Trophoblast cell (in vitro differentiated cells and primary cell): ENCODE measurements at regions not wholly inside any gene's neighbourhood (a gene's known extent, or its start where the extent isn't known, plus 50 kb on each side); places are given as distances from the start of the nearest gene placed in this dataset.

ENCODE experiments used
- DNase-seq, 2 donors: peaks; one replicate each; pipeline ENCODE4 v3.0.0-alpha.2; 2016
- H2AFZ ChIP-seq: 2 replicates; pipeline ENCODE4 v1.6.1; 2013; ENCODE audit warnings: low read length, moderate library complexity, mild to moderate bottlenecking; ENCODE audit not compliant: insufficient read depth, poor library complexity
- H2AK5ac ChIP-seq: 2 replicates; pipeline ENCODE4 v1.6.1; 2013; ENCODE audit warnings: mild to moderate bottlenecking, low read length
- H2BK120ac ChIP-seq: 2 replicates; pipeline ENCODE4 v1.6.1; 2013; ENCODE audit warnings: low read length, mild to moderate bottlenecking, moderate library complexity; ENCODE audit not compliant: insufficient read depth, poor library complexity
- H2BK12ac ChIP-seq: 2 replicates; pipeline ENCODE4 v1.6.1; 2013; ENCODE audit warnings: mild to moderate bottlenecking, low read length, moderate library complexity
- H2BK5ac ChIP-seq: 2 replicates; pipeline ENCODE4 v1.6.1; 2013; ENCODE audit warnings: low read length, low read depth, moderate library complexity, mild to moderate bottlenecking; ENCODE audit not compliant: poor library complexity
- H3K14ac ChIP-seq: 2 replicates; pipeline ENCODE4 v1.6.1; 2013; ENCODE audit warnings: mild to moderate bottlenecking, low read length
- H3K18ac ChIP-seq: 2 replicates; pipeline ENCODE4 v1.6.1; 2013; ENCODE audit warnings: mild to moderate bottlenecking, low read length
- H3K23ac ChIP-seq: 2 replicates; pipeline ENCODE4 v1.6.1; 2013; ENCODE audit warnings: low read length
- H3K27ac ChIP-seq: 2 replicates; pipeline ENCODE4 v1.5.1; 2013; ENCODE audit warnings: low read depth, mild to moderate bottlenecking, inconsistent platforms, low read length, moderate library complexity
- H3K27me3 ChIP-seq: 2 replicates; pipeline ENCODE4 v1.6.1; 2013; ENCODE audit warnings: inconsistent platforms, mild to moderate bottlenecking, low read length, moderate library complexity; ENCODE audit not compliant: insufficient read depth
- H3K36me3 ChIP-seq, 2 experiments: 1 replicate in 1 of 2; 2 replicates in 1 of 2; pipeline ENCODE4 v1.6.1; 2013; ENCODE audit warnings: low read length in 2 of 2, mild to moderate bottlenecking in 2 of 2, moderate library complexity in 1 of 2; ENCODE audit not compliant: insufficient read depth in 2 of 2, control insufficient read depth in 1 of 2
- H3K4ac ChIP-seq: 2 replicates; pipeline ENCODE4 v1.6.1; 2013; ENCODE audit warnings: low read depth, mild to moderate bottlenecking, low read length, moderate library complexity
- H3K4me1 ChIP-seq, 2 experiments: 1 replicate in 1 of 2; 2 replicates in 1 of 2; pipeline ENCODE4 v1.6.1; 2013; ENCODE audit warnings: low read length in 2 of 2, mild to moderate bottlenecking in 2 of 2, moderate library complexity in 1 of 2; ENCODE audit not compliant: insufficient read depth in 2 of 2, control insufficient read depth in 1 of 2
- H3K4me2 ChIP-seq: 2 replicates; pipeline ENCODE4 v1.6.1; 2013; ENCODE audit warnings: inconsistent platforms, mild to moderate bottlenecking, low read length, moderate library complexity
- H3K4me3 ChIP-seq: 2 replicates; pipeline ENCODE4 v1.5.1; 2013; ENCODE audit warnings: mild to moderate bottlenecking, low read depth, low read length, inconsistent platforms
- H3K79me1 ChIP-seq: one replicate; pipeline ENCODE4 v1.6.1; 2013; ENCODE audit warnings: low read length
- H3K79me2 ChIP-seq: 2 replicates; pipeline ENCODE4 v1.6.1; 2013; ENCODE audit warnings: low read length, mild to moderate bottlenecking; ENCODE audit not compliant: control insufficient read depth, insufficient read depth, poor library complexity
- H3K9ac ChIP-seq: 2 replicates; pipeline ENCODE4 v1.6.1; 2013; ENCODE audit warnings: mild to moderate bottlenecking, low read length
- H3K9me3 ChIP-seq: 2 replicates; pipeline ENCODE4 v1.6.1; 2013; ENCODE audit warnings: low read depth, mild to moderate bottlenecking, control low read depth, inconsistent platforms, low read length; ENCODE audit not compliant: insufficient read depth
- H4K12ac ChIP-seq: 2 replicates; pipeline ENCODE4 v1.6.1; 2013; ENCODE audit warnings: low read depth, mild to moderate bottlenecking, low read length, moderate library complexity
- H4K8ac ChIP-seq: 2 replicates; pipeline ENCODE4 v1.6.1; 2013; ENCODE audit warnings: low read depth, mild to moderate bottlenecking, low read length, moderate library complexity
- H4K91ac ChIP-seq: one replicate; pipeline ENCODE4 v1.6.1; 2013; ENCODE audit warnings: low read depth, mild to moderate bottlenecking, low read length, moderate library complexity
- WGBS: extraction: QIAGEN DNeasy Blood & Tissue Kit; methylation state at CpG from one replicate; pipeline ENCODE4 v1.1.7; 2013; ENCODE audit warnings: missing lambda C conversion rate; ENCODE audit not compliant: insufficient read length, insufficient coverage; ENCODE audit errors: extremely low coverage; 5-methylcytosine and 5-hydroxymethylcytosine counted together

- Histone ChIP-seq H2BK5ac (no peak overlapping the region), H3K36me3 (peaks cover 0 to 2% of the 10 kb centered on the region in 2 experiments), H3K4me3 (no peak overlapping the region), H3K23ac (no peak overlapping the region), H3K79me1 (no peaks in the 10 kb centered on the region), H4K8ac (no peak overlapping the region), H2BK120ac (no peak overlapping the region), H3K4ac (no peak overlapping the region), H2AK5ac (no peak overlapping the region), H3K18ac (no peak overlapping the region), H3K4me2 (no peak overlapping the region), H3K27me3 (no peaks in the 10 kb centered on the region), H4K12ac (no peak overlapping the region), H3K9me3 (peaks cover 2% of the 10 kb centered on the region), H3K27ac (no peak overlapping the region), H3K14ac (no peak overlapping the region), H4K91ac (no peak overlapping the region), H3K9ac (no peak overlapping the region), H3K79me2 (no peaks in the 10 kb centered on the region), H3K4me1 (no peaks in the 10 kb centered on the region), H2AFZ (no peak overlapping the region), H2BK12ac (no peak overlapping the region)
- peak; percentile 60 to 91 for DNase-seq
- no CpG with 5 or more reads among the region's 2 CpGs for WGBS
Measured at GRCh38 chr3:170707899-170708298, 122.0 kb upstream of the SLC7A14 start.

DNA sequence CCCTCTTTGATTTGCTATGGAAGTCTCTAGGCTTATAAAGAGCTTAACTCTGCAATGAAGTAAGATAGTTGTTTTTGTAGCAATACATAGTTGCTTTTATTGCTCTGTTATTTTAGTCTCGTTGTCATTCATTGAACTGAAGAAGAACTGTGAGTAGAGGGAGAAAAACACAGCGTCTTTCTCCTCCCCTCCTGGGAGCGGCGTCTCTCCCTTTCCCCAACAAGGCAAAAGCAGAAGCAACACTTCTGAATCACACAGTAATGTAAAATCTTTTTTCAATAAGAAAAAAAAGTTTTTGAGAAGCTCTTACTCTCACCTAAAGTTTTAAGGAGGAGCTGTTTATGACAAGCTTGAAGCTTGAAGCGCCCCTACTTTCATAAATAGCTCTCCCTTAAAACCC is 119.3 kb upstream of the SLC7A14 start:
- Histone ChIP-seq H3K4me3 (no peak overlapping the region), H3K14ac (no peak overlapping the region), H3K4me1 (no peaks in the 10 kb centered on the region), H3K79me1 (no peaks in the 10 kb centered on the region), H2BK12ac (no peak overlapping the region), H3K23ac (no peak overlapping the region), H2AFZ (no peak overlapping the region), H3K79me2 (no peaks in the 10 kb centered on the region), H4K12ac (no peak overlapping the region), H3K4ac (no peak overlapping the region), H2AK5ac (no peak overlapping the region), H3K4me2 (no peak overlapping the region), H2BK5ac (no peak overlapping the region), H3K27ac (no peak overlapping the region), H3K27me3 (no peaks in the 10 kb centered on the region), H2BK120ac (no peak overlapping the region), H4K8ac (no peak overlapping the region), H3K9ac (no peak overlapping the region), H3K18ac (no peak overlapping the region), H3K9me3 (peaks cover 2% of the 10 kb centered on the region), H3K36me3 (peaks cover 0 to 2% of the 10 kb centered on the region in 2 experiments), H4K91ac (no peak overlapping the region)
- WGBS: no CpG with 5 or more reads among the region's 5 CpGs
- no peak for DNase-seq

DNA sequence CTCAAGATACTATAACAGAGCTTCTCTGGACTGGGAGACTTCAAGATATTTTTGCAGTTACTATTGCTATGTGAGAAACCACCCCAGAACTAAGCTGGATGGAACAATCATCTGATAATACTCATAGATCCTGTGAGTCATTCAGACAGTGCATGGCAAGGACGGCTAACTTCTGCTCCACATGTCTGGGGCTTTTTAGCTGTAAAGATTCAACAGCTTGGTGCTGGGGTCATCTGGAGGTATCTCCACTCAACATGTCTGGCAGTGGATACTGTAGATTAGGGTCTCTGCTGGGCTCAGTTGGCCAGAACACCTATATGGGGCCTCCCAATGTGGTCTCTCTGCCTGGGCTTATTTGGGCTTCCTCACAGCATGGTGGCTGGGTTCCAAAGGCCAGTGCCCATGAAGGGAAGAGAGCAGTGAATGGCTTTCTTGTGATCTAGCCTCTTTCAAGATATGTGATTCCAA is 117.3 kb upstream of the SLC7A14 start:
- Histone ChIP-seq H3K79me2 (no peaks in the 10 kb centered on the region), H3K4ac (no peak overlapping the region), H3K79me1 (no peaks in the 10 kb centered on the region), H2BK5ac (no peak overlapping the region), H3K23ac (no peak overlapping the region), H3K4me2 (no peak overlapping the region), H3K4me3 (no peak overlapping the region), H3K14ac (no peak overlapping the region), H3K9me3 (no peaks in the 10 kb centered on the region), H3K36me3 (peaks cover 0 to 2% of the 10 kb centered on the region in 2 experiments), H3K27me3 (no peaks in the 10 kb centered on the region), H2BK120ac (no peak overlapping the region), H4K12ac (no peak overlapping the region), H2BK12ac (no peak overlapping the region), H4K8ac (no peak overlapping the region), H4K91ac (no peak overlapping the region), H3K18ac (no peak overlapping the region), H2AFZ (no peak overlapping the region), H3K4me1 (no peaks in the 10 kb centered on the region), H2AK5ac (no peak overlapping the region), H3K27ac (no peak overlapping the region), H3K9ac (no peak overlapping the region)
- WGBS: no CpG with 5 or more reads among the region's 1 CpG
- no peak for DNase-seq

DNA sequence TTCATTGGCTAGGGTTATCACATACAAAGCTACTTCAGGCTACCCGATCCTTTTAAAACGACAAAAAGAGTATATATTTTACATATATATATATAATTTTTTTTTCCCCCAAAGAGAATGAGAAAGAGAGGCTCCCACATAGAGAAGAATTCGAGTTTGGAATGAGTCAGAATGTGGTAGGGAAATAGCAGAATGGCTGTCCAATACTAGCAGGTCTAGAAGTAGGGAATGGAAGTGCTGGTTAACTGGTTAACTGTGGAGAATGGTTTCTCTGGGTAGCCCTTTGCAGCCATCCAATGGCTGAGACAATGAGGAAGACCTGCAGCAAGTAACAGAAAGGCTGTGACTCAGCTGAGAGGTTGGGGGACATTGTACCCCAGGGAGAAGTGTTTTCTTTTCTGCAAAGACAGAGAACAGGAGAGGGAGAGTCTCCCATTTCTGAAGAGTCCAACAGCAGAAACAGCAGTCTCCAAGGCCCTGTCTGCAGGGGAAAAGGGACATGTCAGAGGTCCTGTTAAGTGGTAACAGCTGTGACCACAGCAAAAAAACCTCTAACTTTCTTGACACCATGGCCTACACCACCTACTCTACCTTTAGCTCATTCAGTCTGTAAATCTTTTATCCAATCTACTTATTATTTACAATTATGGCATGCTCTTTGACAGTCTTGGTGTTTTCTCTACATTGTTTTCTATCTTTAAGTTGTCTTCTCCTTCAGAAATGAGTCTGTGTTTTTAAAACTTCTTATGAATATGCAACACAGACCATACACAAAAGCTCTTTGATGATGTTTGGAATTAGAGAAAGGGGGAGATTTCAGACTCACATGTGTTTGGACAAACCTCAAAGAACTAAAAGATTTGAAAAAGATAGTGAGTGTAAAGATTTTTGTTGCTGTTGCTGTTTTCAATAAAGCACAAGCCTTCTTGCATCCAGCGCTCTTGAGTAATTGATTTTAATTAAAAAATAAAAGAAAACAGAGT is 116.1 kb upstream of the SLC7A14 start:
- Histone ChIP-seq H3K9me3 (no peaks in the 10 kb centered on the region), H2BK5ac (no peak overlapping the region), H3K4me3 (no peak overlapping the region), H4K91ac (no peak overlapping the region), H2BK12ac (no peak overlapping the region), H2AFZ (no peak overlapping the region), H3K4me2 (no peak overlapping the region), H3K27me3 (no peaks in the 10 kb centered on the region), H3K4me1 (no peaks in the 10 kb centered on the region), H3K18ac (no peak overlapping the region), H3K9ac (no peak overlapping the region), H3K79me2 (no peaks in the 10 kb centered on the region), H3K14ac (no peak overlapping the region), H3K4ac (no peak overlapping the region), H4K8ac (no peak overlapping the region), H4K12ac (no peak overlapping the region), H3K27ac (no peak overlapping the region), H3K23ac (no peak overlapping the region), H3K36me3 (peaks cover 0 to 2% of the 10 kb centered on the region in 2 experiments), H2AK5ac (no peak overlapping the region), H2BK120ac (no peak overlapping the region), H3K79me1 (no peaks in the 10 kb centered on the region)
- WGBS: no CpG with 5 or more reads among the region's 4 CpGs
- no peak for DNase-seq
